Stimulated activated CD8-positive, alpha-beta memory T cell treated with anti-CD3 and anti-CD28 coated beads, Interleukin-7, amount 100 ng/mL, for 48 hours (primary cell): ENCODE measurements at regions not wholly inside any gene's neighbourhood (a gene's known extent, or its start where the extent isn't known, plus 50 kb on each side); places are given as distances from the start of the nearest gene placed in this dataset.

Experiments used
- DNase-seq, 2 donors: peaks; one replicate each; pipeline ENCODE4 v3.0.0-alpha.2; 2020; ENCODE audit warnings: low read depth in 1 of 2; ENCODE audit errors: extremely low read depth in 1 of 2

DNA sequence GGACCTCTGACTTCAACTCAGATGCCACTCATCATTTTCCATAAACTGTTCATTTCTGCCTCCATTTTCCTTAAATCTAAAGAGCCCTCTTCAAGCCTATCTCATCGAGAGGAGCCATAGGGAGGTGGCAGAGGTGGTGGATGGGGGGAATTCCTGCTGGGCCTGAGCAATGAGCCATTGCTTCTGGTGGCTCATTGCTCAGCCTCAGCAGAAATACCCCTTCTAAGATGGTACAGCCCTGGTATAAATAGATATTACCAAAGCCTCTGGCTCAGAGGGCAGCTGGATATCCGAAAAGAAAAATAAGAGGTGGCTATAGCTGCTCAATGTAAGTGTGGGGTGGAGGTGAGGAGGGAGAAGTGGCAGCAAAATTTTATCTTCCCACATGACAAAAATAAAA, 313.5 kb downstream of the CAAP1 start:
- DNase-seq, result no peak

DNA sequence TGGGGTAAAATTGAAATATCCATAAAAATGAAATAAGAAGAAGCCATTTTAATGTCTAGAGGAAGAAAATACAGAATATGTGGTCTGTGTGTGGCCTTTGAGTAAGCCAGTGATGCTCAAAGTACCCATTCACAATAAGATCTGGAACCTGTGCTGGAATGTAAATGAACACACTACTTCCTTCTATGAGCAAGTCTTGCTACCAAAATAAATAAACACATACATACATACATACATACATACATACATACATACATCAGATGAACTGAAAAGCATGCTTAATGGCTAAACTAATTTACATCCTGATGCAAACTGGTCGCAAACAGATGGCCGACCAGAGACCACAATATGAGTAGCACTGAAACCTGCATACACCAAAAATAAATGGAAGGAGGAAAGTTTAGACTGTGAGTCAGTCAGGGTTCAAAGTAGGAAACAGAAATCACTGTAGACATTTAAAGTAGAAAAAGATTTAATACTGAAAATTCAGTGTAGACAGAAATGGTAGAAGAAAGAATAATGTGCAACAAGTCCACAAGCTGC, 317.6 kb downstream of the CAAP1 start:
- no peak for DNase-seq

DNA sequence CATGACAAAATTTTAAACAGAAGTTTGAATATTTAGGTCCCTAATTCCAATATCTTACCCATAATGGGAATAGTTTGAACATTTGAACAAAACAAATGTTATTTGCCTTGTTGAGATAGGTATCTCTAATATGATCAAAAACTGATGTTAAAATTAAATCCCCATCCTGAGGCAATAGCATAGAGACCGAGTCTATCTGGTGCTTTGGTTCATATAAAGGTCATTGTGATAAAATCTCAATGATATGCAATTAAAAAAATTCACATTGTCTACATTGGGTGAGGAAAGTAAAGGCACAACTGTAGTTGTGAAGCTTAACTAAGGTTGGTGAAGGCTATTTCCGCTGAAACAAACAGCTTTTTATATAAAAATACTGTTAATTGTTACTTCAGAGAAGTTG, 318.3 kb downstream of the CAAP1 start:
- DNase-seq, result no peak

DNA sequence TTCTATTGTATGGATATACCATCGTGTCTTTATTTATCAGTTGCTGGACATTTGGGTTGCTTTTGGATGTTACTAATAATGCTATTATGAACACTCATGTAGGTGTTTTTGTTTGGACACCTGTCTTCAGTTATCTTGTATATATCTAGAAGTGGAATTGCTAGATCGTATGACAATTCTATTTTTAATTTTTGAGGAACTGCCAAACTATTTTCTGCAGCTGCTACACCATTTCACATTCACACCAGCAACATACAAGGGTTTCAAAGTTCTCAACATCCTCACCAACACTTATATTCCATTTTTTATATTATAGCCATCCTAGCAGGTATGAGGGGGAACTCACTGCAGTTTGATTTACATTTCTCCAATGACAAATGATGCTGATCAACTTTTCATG, 324.6 kb downstream of the CAAP1 start:
- DNase-seq, result no peak

DNA sequence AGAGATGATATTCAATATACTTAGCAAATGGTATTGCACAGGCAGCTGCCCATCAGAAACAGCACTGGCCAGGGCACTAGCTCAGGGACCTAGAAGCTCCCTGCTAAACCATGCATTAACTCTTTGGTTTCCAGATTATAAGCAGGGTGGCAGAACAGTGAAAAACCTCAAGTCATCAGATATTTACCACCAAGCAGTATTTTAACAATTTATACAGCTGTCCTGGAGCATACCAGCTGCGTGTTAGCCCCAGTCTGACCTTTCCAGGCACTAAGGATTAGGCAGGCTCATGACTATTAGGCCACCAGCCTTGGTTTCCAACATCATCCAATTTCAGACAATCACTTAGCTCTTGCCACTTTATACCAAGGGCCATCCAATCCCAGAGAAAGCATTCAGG, 326.5 kb downstream of the CAAP1 start:
- DNase-seq, result no peak

DNA sequence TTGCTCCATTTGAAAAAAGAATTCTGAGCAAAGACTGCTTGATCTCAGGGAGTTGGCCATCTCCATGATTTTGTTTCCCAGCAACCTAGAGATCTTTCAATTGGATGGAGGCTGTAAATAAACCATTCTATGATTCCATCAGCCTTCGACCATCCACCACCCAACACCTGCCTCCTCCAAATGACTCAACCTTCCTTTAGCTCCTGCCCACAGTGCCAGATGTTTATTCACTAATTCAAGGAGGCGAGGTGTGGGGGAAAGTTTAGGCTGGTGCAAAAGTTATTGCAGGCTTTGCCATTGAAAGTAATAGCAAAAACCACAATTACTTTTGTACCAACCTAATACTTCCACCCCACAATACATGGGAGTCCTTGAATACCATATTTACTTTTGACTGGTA, 327.5 kb downstream of the CAAP1 start:
- DNase-seq, result no peak

DNA sequence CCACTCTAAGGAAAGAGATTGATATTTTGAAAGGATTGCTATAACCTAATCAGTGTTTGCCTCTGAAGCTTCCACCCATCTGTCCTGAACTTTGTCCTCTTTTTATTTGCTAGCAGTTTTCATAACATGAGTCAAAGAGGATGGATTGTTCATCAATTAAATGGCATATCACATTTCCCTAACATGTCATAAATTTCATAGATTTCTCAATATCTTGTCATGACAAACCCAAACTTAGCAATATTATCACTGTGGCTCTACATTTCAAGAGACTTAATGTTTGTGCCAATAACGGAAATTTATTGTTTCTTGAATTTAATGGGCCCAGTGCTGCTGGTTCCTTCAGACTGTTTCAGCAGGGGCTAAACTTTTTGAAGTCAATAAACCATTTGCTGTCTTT, 330.3 kb downstream of the CAAP1 start:
- DNase-seq, result no peak

DNA sequence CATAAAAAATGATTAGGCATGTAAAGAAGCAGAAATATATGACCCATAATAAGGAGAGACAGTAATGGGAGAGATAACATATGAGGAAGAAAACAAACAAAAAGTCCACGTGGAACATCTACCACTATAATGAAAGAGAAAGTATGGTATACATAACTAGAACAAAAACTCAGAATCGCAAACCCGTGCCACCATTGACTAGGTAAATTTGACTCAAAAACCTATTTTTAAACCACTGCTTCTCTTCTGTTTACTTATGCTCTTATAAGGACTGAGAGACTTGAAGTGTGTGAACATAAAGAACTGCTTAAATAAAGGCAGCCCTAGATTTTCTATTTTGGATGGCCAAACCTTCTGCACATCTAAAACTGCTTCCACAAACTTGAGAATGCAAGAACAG, 330.7 kb downstream of the CAAP1 start:
- DNase-seq, result no peak

DNA sequence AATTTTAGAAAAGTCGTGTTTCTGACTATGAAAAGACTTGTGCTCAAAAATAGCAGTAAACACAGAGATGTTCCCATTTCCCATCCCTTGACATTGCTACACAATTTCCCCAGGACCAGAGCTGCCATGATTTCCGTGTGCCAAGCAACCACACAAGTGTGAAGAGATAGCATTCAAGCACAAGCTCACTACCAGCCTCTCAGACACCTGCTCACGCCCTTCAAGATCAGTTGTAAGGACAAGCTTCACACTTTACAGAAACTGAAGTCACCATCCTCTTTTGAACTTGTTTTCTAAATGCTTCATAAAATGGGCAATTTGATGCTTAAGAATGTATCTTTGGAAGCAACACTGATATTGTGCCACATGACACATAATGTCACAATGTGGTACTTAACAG, 333.1 kb downstream of the CAAP1 start:
- DNase-seq, result no peak

DNA sequence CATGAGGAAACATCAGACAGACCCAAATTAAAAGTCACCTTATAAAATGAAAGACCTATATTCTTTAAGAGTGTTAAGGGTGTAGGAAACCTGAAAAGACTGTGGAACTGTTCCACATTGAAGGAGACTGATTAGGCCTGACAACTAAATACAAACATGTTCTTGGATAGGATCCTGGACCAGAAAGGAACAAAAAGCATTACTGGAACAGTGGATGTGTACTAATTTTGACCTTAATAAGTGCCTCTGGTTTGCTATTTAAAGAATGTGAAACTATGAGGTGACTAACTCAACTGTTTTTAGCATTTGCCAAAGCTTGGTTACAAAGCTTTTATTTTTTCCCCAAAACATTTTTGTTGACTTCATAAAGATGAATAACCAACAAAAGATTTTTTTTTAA, 340.6 kb downstream of the CAAP1 start:
- DNase-seq, result no peak

DNA sequence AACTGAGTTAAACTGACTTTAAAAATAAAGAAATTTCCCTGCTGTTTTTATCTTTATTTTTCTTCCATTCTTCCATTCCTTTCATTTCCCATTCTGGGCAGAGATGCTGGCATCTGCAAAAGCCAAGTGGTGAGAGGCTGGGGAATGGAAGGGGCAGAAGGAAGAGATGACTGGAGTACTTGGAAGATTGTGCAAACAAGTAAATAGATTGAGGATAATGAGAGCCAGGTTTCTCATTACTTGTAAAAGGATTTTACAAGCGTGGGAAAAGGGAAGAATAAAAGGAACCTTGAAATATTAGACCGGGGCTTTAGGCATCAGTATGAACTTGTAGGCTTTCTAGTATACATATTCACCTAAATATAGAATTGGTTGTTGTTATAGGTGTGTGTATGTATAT, 341.2 kb downstream of the CAAP1 start:
- no peak for DNase-seq

DNA sequence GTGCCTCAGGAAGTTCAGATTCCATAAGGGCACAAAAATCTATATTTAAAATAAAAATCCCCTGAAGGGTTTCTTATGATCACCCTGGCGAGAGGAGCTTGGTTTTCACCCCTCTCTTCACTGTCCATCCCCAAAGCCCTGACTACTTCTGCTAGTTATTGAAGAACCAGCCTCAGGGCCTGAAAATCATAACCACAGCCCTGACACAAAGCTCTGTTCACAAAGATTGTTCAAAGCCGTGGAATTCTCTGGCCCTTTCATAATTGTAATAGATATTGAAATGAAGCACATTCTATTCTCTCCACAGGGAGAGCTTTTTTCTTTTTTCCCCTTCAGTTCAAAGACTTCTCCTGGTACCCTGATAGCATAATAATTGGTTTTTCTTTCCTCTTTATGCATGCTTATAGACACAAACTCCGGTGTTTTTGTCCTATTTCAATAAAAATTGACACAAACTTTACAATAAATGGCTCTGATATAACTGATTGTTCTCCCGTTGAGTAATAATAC, 343.8 kb downstream of the CAAP1 start:
- no peak for DNase-seq

DNA sequence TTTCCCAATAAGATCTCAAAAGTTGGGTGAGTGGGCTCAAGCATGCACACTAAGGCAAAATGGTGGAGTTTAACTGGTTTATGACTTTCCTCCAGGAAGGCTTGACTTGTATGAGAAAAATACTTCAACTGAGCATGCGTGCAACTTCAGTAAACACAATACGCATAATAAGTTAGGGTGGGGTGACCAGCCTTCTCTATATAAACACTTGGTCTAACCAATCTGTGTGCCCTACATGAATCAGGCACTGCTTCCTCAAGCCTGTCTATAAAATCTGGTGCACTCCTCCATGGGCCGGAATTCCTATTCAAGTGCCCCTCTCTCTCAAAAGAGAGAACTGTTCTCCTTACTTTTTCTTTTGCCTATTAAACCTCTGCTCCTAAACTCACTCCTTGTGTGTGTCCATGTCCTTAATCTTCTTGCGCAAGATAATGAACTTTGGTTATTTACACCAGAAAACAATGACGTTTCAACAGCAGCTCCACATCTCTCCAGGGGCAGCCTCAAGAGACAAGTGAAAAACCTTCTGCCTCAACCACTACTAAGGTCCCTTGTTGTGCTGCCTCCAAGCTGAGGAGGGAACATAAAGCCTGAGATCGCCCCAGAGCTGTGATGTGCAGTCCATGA, 352.6 kb downstream of the CAAP1 start:
- no peak for DNase-seq

DNA sequence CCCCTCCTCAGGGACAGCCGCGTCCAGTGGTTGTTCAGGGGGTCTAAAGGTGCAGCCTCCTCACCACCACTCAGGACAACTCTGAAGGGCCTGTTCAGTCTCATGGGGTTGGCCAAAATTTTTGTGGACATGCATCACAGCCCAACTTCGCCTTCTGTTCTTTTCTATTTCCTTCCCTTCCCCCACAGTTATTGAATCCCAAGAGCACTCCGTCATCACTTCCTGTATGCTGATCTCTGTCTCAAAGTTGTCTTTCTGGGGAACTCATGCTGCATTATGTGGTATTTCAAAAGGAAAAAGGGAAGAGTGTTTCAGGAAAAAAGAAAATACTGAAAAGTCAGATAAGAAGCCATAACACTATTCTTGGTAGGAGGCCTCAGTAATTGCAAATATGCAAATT, 355.4 kb downstream of the CAAP1 start:
- DNase-seq, result no peak

DNA sequence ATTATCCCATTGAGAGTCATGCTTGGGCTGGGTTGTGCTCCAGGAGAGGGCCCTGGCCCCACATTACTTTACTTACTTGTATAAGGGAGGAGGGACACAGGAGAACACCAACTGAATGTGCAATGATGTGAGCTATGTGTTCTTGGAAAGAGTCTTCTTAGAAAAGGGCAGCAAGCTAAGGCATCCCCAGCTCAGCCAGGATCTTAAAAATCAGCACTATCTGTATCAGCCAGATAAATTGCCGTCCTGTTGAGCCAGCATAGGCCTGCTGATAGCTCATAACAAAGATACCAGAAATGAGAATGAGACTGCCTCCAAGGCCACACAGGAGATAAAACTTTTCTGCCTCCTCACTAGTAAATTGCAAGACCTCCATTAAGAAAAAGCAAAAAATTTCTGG, 357.5 kb downstream of the CAAP1 start:
- DNase-seq, result no peak

DNA sequence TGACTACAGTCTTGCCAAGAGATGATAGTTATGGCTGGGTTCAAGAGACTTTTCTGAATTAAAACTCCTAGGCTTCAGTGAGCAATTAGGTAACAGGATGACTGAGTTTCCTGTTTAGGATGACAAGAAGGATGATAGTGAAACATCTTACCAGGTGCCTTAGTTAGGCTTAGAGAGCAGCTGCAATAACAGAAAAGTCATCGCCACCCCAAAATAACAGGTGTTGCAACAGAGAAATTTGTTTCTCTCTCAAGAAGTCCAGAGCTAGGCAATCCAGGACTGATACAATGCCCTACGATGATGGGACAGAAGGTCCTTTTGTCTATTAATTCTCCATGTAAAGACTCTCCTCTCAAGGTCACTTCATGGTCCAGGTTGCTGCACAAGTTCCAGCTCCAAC, 361.8 kb downstream of the CAAP1 start:
- DNase-seq, result no peak

DNA sequence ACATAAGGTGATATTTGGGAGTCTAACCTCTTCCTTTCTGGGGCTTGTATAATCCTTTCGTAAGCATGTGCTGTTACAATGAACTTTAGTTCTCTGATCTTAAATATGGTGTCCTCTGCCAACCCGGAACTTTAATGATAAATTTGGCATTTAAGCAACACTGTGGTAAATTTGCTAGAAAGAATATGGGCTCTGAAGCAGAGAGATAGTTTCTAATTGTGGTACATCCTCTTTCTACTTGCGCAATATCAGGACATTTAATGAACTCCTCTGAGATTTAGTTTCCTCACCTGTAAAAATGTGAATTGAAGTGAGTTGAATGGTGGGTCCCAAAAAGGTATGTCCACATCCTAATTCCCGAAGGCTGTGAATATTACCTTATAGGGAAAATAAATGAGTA, 364.7 kb downstream of the CAAP1 start:
- no peak for DNase-seq

DNA sequence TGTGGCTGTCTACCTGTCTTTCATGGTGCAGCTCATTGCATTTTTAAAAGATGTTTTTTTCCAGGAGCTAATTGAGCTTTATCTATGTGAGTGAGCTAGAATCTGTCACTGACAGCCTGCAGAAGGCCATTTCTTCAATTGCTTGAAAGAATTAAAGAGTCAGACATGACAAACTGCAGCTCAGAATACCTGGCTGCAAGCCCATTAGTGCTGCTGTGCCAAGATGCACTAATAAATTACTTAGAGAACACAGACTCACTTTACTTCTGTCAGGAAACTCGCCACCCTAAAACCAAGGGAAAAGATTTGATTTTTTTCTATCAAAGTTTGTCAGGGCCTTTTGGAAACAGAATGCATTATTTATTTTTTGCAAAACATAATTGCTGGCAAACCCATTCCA, 368.3 kb downstream of the CAAP1 start:
- DNase-seq, result no peak

DNA sequence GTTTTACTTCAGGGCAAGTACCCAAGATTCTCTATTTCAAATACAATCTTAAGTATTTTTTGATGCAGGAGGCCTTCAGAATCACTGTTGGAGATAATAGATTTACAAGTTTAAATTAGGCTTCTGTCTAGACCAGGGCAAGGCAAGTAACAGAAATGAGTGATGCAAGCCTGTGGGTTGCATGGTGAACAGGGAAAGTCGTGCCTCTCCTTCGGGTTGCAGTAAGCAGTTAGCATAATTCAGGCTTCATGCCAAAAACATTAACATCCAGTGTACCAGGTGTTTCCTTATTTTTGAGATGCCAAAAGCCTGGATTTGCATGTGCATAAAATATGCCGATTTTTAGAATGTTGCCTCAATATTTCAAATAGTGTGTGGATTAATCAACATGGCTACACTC, 369.0 kb downstream of the CAAP1 start:
- DNase-seq, result no peak

DNA sequence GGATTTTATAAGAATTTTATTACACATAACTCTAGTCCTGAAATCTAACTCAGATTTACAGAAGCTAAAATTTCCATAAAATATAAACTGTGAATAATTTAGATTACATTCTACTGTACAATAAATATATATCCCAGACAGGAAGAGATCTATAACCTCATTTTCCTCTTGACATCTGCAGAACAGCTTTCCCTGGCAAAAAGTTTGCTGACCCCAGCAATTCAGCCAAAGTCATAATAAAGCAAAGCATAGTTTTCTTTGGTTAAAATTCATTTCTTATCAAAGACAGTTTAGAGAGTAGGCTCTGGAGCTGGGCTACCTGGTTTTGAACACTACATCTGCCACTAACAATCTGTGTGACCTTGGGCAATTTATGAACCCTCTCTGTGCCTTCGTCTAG, 372.5 kb downstream of the CAAP1 start:
- no peak for DNase-seq

DNA sequence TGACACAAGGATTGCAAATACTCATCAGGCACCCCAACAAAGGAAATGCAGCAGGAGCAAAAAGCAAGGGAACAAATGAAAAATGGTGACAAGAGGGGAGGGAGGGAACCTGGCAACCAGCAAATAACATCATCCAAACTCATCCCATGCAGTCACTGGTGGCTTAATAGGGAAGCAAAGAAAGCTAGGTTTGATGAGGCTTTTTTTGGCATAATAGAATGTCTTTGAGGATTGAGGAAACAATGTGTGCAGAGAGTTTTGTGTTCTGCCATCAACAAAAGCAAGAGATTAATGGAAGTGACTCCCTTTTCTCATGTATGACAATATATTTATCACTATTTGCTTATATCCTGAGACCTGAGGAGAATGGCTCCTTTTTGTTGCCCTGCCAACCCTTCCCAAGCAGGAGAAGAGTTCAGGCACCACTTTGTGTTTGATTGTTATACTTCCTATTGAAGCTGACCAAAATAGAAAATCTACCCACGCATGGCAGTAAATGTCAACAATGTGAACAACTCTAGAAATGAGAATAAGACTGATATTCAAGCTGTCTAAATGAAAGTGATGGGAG, 375.7 kb downstream of the CAAP1 start:
- no peak for DNase-seq

DNA sequence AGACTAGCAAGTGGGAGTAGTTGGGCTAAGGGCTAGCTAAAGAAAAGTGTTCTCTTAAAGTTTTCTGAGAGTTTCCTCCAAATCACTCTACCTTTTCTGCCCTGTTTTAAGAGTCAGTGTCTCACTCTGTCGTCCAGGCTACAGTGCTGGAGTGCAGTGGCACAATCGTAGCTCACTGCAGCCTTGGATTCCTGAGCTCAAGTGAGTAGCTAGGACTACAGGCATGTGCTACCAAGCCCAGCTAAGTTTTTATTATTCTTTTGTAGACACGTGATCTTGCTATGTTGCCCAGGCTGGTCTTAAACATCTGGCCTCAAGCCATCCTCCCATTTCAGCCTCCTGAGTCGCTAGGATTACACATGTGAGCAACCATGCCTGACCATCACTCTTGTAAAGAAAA, 378.9 kb downstream of the CAAP1 start:
- no peak for DNase-seq

DNA sequence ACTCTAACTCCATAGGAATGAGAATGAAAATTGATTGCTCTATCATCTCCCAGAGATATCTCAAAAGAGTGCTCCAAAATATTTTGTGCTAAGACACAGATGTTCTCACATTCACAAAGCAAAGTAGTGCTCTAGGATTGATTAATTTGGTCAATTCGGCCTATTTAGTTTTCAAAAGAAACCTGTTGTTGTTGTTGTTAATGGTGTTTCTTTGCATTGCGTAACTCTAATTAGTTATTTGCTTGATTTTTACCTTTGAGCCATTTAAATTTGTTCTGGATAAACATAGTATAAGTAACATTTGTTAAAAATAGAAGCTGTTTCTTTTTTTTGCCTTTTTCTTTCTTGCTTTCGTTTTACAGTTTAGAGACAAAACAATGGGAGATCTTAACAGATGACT, 382.5 kb downstream of the CAAP1 start:
- no peak for DNase-seq
